Stimulated activated naive CD8-positive, alpha-beta T cell treated with anti-CD3 and anti-CD28 coated beads, Interleukin-15, Interleukin-2, amounts not matched to agents 100 ng/mL and 50 ng/mL, for 24 hours (primary cell): ENCODE measurements at regions not wholly inside any gene's neighbourhood (a gene's known extent, or its start where the extent isn't known, plus 50 kb on each side); places are given as distances from the start of the nearest gene placed in this dataset.

Experiments used
- H3K27ac Mint-ChIP-seq: one replicate; pipeline ENCODE4 v1.8.0; 2021; ENCODE audit warnings: mild to moderate bottlenecking, mixed read lengths
- H3K27me3 Mint-ChIP-seq: one replicate; pipeline ENCODE4 v1.8.0; 2021; ENCODE audit warnings: mixed read lengths
- H3K36me3 Mint-ChIP-seq: one replicate; pipeline ENCODE4 v1.8.0; 2021; ENCODE audit warnings: low read depth, mixed read lengths
- H3K4me1 Mint-ChIP-seq: one replicate; pipeline ENCODE4 v1.8.0; 2021; ENCODE audit warnings: low read depth, mixed read lengths
- H3K4me3 Mint-ChIP-seq: one replicate; pipeline ENCODE4 v1.8.0; 2021; ENCODE audit warnings: mild to moderate bottlenecking, mixed read lengths
- H3K9me3 Mint-ChIP-seq: one replicate; pipeline ENCODE4 v1.8.0; 2021; ENCODE audit warnings: mixed read lengths

- no peaks in the 10 kb centered on the region for H3K4me1 Mint-ChIP-seq
- peaks cover 8% of the 10 kb centered on the region for H3K27me3 Mint-ChIP-seq
- no peak overlapping the region for H3K27ac Mint-ChIP-seq
- H3K9me3 Mint-ChIP-seq = peaks cover 5% of the 10 kb centered on the region
- H3K36me3 Mint-ChIP-seq = no peaks in the 10 kb centered on the region
- H3K4me3 Mint-ChIP-seq = no peak overlapping the region
These were observed 412.6 kb upstream of the SHH start for GRCh38 chr7:156224833-156225225.

- Mint-ChIP-seq H3K4me1 (no peaks in the 10 kb centered on the region), H3K27ac (no peak overlapping the region), H3K9me3 (peaks cover 5% of the 10 kb centered on the region), H3K36me3 (no peaks in the 10 kb centered on the region), H3K27me3 (peaks cover 8% of the 10 kb centered on the region), H3K4me3 (no peak overlapping the region)
These were observed 411.9 kb upstream of the SHH start for GRCh38 chr7:156223935-156224832.

- H3K27me3 Mint-ChIP-seq = peaks cover 8% of the 10 kb centered on the region
- no peak overlapping the region for H3K27ac Mint-ChIP-seq
- H3K4me3 Mint-ChIP-seq = no peak overlapping the region
- H3K4me1 Mint-ChIP-seq = no peaks in the 10 kb centered on the region
- H3K36me3 Mint-ChIP-seq = no peaks in the 10 kb centered on the region
- H3K9me3 Mint-ChIP-seq = peaks cover 5% of the 10 kb centered on the region
These were observed 410.3 kb upstream of the SHH start for GRCh38 chr7:156222611-156223010.

- H3K36me3 Mint-ChIP-seq = no peaks in the 10 kb centered on the region
- H3K4me3 Mint-ChIP-seq = no peak overlapping the region
- H3K9me3 Mint-ChIP-seq = no peaks in the 10 kb centered on the region
- H3K27ac Mint-ChIP-seq = no peak overlapping the region
- peaks cover 4% of the 10 kb centered on the region for H3K27me3 Mint-ChIP-seq
- H3K4me1 Mint-ChIP-seq = no peaks in the 10 kb centered on the region
These were observed 409.9 kb upstream of the SHH start for GRCh38 chr7:156222151-156222550.

GRCh38 chr7:156220701-156221100, 408.4 kb upstream of the SHH start:
- no peak overlapping the region for H3K4me3 Mint-ChIP-seq
- H3K9me3 Mint-ChIP-seq = no peaks in the 10 kb centered on the region
- H3K36me3 Mint-ChIP-seq = no peaks in the 10 kb centered on the region
- no peaks in the 10 kb centered on the region for H3K4me1 Mint-ChIP-seq
- peaks cover 3% of the 10 kb centered on the region for H3K27me3 Mint-ChIP-seq
- no peak overlapping the region for H3K27ac Mint-ChIP-seq

- H3K4me1 Mint-ChIP-seq = no peaks in the 10 kb centered on the region
- no peaks in the 10 kb centered on the region for H3K36me3 Mint-ChIP-seq
- H3K27ac Mint-ChIP-seq = no peak overlapping the region
- no peaks in the 10 kb centered on the region for H3K9me3 Mint-ChIP-seq
- H3K4me3 Mint-ChIP-seq = no peak overlapping the region
- H3K27me3 Mint-ChIP-seq = peaks cover 3% of the 10 kb centered on the region
These were observed 407.9 kb upstream of the SHH start for GRCh38 chr7:156220078-156220605.

- Mint-ChIP-seq H3K4me1 (no peaks in the 10 kb centered on the region), H3K9me3 (no peaks in the 10 kb centered on the region), H3K4me3 (no peak overlapping the region), H3K27ac (no peak overlapping the region), H3K36me3 (no peaks in the 10 kb centered on the region), H3K27me3 (no peaks in the 10 kb centered on the region)
These were observed 407.2 kb upstream of the SHH start for GRCh38 chr7:156219307-156220077.

GRCh38 chr7:156218544-156219306, 406.5 kb upstream of the SHH start:
- no peak overlapping the region for H3K27ac Mint-ChIP-seq

GRCh38 chr7:156217803-156218202, 405.5 kb upstream of the SHH start:
- Mint-ChIP-seq H3K36me3 (no peaks in the 10 kb centered on the region), H3K27me3 (no peaks in the 10 kb centered on the region), H3K4me1 (no peaks in the 10 kb centered on the region), H3K27ac (no peak overlapping the region), H3K9me3 (no peaks in the 10 kb centered on the region), H3K4me3 (no peak overlapping the region)

More at GRCh38 chr7:156218544-156219306, 406.5 kb upstream of the SHH start:
- Mint-ChIP-seq H3K27me3 (no peaks in the 10 kb centered on the region), H3K9me3 (no peaks in the 10 kb centered on the region), H3K36me3 (no peaks in the 10 kb centered on the region), H3K4me1 (no peaks in the 10 kb centered on the region), H3K4me3 (no peak overlapping the region)

- no peak overlapping the region for H3K27ac Mint-ChIP-seq
- H3K9me3 Mint-ChIP-seq = no peaks in the 10 kb centered on the region
- H3K27me3 Mint-ChIP-seq = no peaks in the 10 kb centered on the region
- H3K36me3 Mint-ChIP-seq = no peaks in the 10 kb centered on the region
- no peaks in the 10 kb centered on the region for H3K4me1 Mint-ChIP-seq
- no peak overlapping the region for H3K4me3 Mint-ChIP-seq
These were observed 396.8 kb upstream of the SHH start for GRCh38 chr7:156209087-156209486.

- Mint-ChIP-seq H3K27ac (no peak overlapping the region), H3K36me3 (no peaks in the 10 kb centered on the region), H3K9me3 (no peaks in the 10 kb centered on the region), H3K4me1 (no peaks in the 10 kb centered on the region), H3K27me3 (no peaks in the 10 kb centered on the region), H3K4me3 (no peak overlapping the region)
These were observed 395.0 kb upstream of the SHH start for GRCh38 chr7:156207306-156207705.

GRCh38 chr7:156206174-156206573, 393.9 kb upstream of the SHH start:
- Mint-ChIP-seq H3K4me1 (no peaks in the 10 kb centered on the region), H3K4me3 (no peak overlapping the region), H3K36me3 (no peaks in the 10 kb centered on the region), H3K27me3 (no peaks in the 10 kb centered on the region), H3K27ac (no peak overlapping the region), H3K9me3 (no peaks in the 10 kb centered on the region)

GRCh38 chr7:156204820-156205219, 392.6 kb upstream of the SHH start:
- Mint-ChIP-seq H3K27me3 (no peaks in the 10 kb centered on the region), H3K27ac (no peak overlapping the region), H3K4me3 (no peak overlapping the region), H3K4me1 (no peaks in the 10 kb centered on the region), H3K36me3 (no peaks in the 10 kb centered on the region), H3K9me3 (no peaks in the 10 kb centered on the region)

GRCh38 chr7:156203923-156204322, 391.7 kb upstream of the SHH start:
- H3K36me3 Mint-ChIP-seq = no peaks in the 10 kb centered on the region
- H3K27me3 Mint-ChIP-seq = no peaks in the 10 kb centered on the region

GRCh38 chr7:156198277-156198676, 386.0 kb upstream of the SHH start:
- H3K27ac Mint-ChIP-seq = no peak overlapping the region
- H3K36me3 Mint-ChIP-seq = no peaks in the 10 kb centered on the region
- no peaks in the 10 kb centered on the region for H3K4me1 Mint-ChIP-seq
- no peaks in the 10 kb centered on the region for H3K27me3 Mint-ChIP-seq
- H3K9me3 Mint-ChIP-seq = no peaks in the 10 kb centered on the region
- no peak overlapping the region for H3K4me3 Mint-ChIP-seq

More at GRCh38 chr7:156203923-156204322, 391.7 kb upstream of the SHH start:
- Mint-ChIP-seq H3K4me3 (no peak overlapping the region), H3K27ac (no peak overlapping the region), H3K9me3 (no peaks in the 10 kb centered on the region), H3K4me1 (no peaks in the 10 kb centered on the region)
